HUES6 (cell line): ENCODE measurements at regions not wholly inside any gene's neighbourhood (a gene's known extent, or its start where the extent isn't known, plus 50 kb on each side); places are given as distances from the start of the nearest gene placed in this dataset.

Experiments
- H3K27ac ChIP-seq: 2 replicates; pipeline ENCODE4 v1.7.0; 2013; ENCODE audit warnings: low read depth, mild to moderate bottlenecking, low read length, inconsistent platforms
- H3K27me3 ChIP-seq: 2 replicates; pipeline ENCODE4 v1.6.1; 2013; ENCODE audit warnings: low read length; ENCODE audit not compliant: control insufficient read depth, insufficient read depth
- H3K36me3 ChIP-seq: 2 replicates; pipeline ENCODE4 v1.6.1; 2013; ENCODE audit warnings: low read length; ENCODE audit not compliant: control insufficient read depth, insufficient read depth
- H3K4me1 ChIP-seq: 2 replicates; pipeline ENCODE4 v1.6.1; 2013; ENCODE audit warnings: low read length; ENCODE audit not compliant: control insufficient read depth, insufficient read depth
- H3K4me3 ChIP-seq: 2 replicates; pipeline ENCODE4 v1.5.1; 2013; ENCODE audit warnings: low read depth, low read length
- H3K9ac ChIP-seq: one replicate; pipeline ENCODE4 v1.6.1; 2013; ENCODE audit warnings: mild to moderate bottlenecking, low read length
- H3K9me3 ChIP-seq: 2 replicates; pipeline ENCODE4 v1.6.1; 2013; ENCODE audit warnings: low read depth, low read length; ENCODE audit not compliant: control insufficient read depth, insufficient read depth

DNA sequence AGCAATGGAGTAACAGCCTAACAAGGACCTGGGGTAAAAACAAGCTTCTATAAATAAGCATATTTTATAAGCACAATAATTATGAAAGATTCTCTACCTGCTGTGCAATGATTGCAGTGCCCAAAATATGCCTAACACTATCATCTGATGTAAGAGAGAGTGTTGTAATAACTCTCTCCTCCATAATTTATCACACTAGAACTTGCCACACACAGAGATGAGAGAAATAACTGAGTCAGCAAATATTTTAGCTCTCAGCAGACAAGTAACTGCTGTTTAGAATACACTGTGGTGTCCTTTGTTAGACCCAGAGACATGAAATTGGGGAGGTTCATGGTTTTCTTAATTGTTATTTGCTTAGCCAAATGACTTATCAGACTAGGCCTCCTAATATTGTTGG lies 105.3 kb upstream of the ACP3 start:
- Histone ChIP-seq H3K27ac (no peak overlapping the region), H3K4me3 (no peak overlapping the region), H3K27me3 (peaks cover 78% of the 10 kb centered on the region), H3K36me3 (no peaks in the 10 kb centered on the region), H3K4me1 (peaks cover 2% of the 10 kb centered on the region; the same call in 1 of the 2 replicates), H3K9ac (no peak overlapping the region), H3K9me3 (no peaks in the 10 kb centered on the region)

DNA sequence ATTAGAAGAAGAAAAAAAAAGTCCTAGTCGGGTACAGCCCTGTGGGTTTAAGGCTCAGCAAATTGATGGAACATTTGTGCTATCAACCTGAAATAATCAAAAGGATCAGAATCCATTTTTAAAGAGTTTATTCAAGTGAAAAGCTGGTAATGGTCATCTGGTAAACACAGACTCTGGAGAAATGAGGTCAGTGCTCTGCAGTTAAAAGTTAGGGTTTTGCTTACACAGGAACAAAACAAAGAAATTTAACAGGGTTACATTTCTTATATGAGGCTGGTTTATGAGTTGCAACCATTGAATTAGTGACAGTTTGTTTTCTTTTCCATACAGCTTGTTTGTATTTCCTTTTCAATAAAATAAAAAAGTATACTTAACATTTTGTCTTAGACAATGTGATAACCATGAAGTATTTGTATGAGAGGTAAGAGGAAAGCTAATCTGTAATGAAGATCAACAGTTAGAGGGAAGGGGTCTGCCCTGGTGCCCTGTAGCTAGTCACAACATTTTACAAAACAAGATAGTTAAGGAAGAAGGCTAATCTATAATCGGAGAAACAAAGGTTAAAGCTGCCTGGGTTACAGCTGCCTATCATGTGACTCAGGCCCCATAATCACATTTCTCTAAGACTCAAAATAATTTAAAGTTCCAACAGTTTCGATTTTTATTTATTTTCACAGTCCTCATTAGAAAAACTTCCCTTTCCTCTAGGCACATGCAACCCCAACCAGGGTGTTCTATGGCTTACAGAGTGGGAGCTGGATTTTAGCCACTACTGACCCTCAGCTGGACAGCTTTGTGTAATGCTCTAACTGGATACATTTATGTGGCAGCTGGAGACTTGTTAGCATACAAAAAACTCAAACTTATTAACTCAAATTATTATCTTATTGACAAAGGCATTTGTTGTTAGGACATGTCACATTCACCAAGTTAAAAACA lies 98.1 kb upstream of the ACP3 start:
- H3K27ac ChIP-seq, result no peak overlapping the region
- H3K9ac ChIP-seq, result no peak overlapping the region
- H3K4me3 ChIP-seq, result no peak overlapping the region
- no peaks in the 10 kb centered on the region for H3K9me3 ChIP-seq
- H3K27me3 ChIP-seq, result peaks cover 7% of the 10 kb centered on the region
- H3K36me3 ChIP-seq, result no peaks in the 10 kb centered on the region
- peaks cover 9% of the 10 kb centered on the region; the same call in 1 of the 2 replicates for H3K4me1 ChIP-seq

DNA sequence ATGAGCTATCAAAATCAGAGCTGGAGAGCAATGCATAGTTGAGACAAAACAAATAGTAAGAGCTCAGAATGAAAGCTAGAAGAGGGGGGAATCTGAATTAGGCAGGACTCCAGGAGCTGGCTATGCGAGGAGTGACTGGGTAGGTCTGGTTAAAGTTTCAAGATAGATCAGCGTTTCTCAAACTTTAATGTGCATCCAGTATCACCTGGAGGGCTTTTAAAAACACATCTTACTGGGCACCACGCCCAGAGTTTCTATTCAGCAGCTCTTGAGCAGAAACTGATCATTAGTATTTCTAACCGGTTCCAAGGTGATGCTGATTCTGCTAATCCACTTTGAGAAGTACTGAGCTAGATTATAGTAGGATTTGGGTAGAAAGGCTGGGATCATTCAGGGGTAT lies 96.2 kb upstream of the ACP3 start:
- Histone ChIP-seq H3K4me1 (peaks cover 9% of the 10 kb centered on the region; the same call in 1 of the 2 replicates), H3K36me3 (no peaks in the 10 kb centered on the region), H3K27ac (no peak overlapping the region)

DNA sequence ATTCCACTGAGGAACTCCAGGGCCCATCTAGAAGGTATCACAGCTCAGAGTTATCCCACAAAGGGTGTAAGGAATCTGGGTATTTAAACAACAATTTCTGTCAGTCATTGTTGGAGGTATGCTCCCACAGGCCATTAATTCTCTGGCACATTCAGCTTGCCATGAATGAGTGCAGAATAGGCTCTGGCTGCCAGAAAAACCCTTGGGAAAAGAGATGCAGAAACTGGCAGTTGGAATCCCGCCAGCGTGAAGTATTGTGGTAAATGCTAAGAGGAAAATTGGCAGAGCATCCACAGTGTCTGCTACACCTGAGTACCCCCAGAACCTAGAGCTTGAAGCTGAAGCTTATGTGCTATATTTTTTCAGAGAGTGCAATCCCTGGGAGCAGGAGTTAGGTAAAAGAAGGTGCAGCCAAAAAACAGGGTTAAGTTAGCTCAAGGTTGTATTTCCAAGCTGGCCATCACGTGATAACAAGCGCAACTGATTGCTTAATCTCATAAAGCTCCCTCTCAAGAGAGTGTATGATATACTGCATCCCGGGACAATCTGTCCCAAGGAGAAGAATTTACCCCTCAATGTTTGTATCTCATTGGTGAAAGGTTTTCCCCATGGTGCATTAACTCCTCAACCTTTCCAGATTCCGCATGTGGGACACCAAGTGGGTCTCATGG lies 94.2 kb upstream of the ACP3 start:
- Histone ChIP-seq H3K36me3 (no peaks in the 10 kb centered on the region), H3K4me1 (peaks cover 6% of the 10 kb centered on the region; the same call in 1 of the 2 replicates), H3K27me3 (no peaks in the 10 kb centered on the region; the same call in 1 of the 2 replicates), H3K27ac (no peak overlapping the region), H3K9me3 (no peaks in the 10 kb centered on the region), H3K9ac (no peak overlapping the region), H3K4me3 (no peak overlapping the region)

More for the DNA sequence above, 96.2 kb upstream of the ACP3 start:
- Histone ChIP-seq H3K4me3 (no peak overlapping the region), H3K9me3 (no peaks in the 10 kb centered on the region), H3K27me3 (no peaks in the 10 kb centered on the region; the same call in 1 of the 2 replicates), H3K9ac (no peak overlapping the region)

DNA sequence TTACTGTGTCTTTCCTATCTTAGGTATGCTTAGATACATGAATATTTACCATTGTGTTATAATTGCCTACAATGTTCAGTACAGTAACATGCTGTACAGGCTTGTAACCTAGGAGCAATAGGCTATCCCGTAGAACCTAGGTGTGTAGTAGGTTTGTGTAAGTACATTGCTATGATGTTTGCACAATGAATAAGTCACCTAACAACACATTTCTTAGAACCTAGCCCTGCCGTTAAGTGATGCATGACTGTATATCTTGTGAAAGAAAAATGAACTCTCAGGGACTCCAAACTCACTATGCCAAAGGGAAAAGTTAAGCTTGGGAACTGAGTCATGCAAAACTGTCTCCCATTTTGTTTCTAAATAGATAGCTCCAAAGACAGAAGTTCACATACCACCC lies 91.5 kb upstream of the ACP3 start:
- Histone ChIP-seq H3K9me3 (no peaks in the 10 kb centered on the region), H3K4me3 (no peak overlapping the region), H3K27ac (no peak overlapping the region), H3K27me3 (no peaks in the 10 kb centered on the region), H3K36me3 (no peaks in the 10 kb centered on the region), H3K9ac (no peak overlapping the region), H3K4me1 (peaks cover 6% of the 10 kb centered on the region; the same call in 1 of the 2 replicates)

DNA sequence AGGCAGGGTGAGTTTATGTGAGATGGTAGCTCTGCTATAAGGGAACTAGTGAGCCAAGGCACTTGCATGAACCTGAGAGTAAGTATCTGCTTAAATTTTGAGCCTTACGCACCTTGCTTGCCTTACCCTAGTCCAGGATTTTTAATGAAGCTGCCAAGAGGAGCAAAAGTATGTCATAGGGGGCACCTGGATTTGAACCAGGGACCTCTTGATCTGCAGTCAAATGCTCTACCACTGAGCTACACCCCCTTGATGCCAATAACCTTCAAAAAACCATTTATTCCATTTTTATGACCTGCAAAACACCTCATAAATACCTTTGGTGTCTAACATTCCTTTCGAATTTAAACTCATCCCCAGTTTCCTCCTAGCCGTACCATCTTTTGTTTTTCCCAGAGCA lies 88.3 kb upstream of the ACP3 start:
- Histone ChIP-seq H3K36me3 (no peaks in the 10 kb centered on the region), H3K9me3 (no peaks in the 10 kb centered on the region), H3K27ac (no peak overlapping the region), H3K27me3 (no peaks in the 10 kb centered on the region), H3K9ac (no peak overlapping the region), H3K4me1 (peaks cover 4% of the 10 kb centered on the region; the same call in 1 of the 2 replicates), H3K4me3 (no peak overlapping the region)

DNA sequence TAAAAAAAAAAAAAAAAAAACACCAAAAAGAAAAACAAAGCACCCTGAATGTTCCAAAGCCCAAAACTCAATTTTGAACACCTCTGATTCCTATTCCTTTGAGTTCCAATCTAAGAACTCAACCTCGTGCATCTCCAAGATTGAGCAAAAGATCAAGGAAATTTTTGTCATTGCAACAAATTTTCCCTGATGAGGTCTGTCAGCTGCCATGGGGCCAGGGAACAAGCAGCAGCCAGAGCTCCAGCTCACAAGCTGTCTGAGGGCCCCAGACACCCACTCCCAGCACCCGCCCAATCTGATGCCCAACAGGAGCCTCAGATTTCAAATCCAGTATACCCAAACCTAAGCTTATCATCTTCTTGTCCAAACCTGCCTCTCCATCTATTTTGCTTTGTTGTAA lies 87.6 kb upstream of the ACP3 start:
- H3K9ac ChIP-seq, result no peak overlapping the region
- no peaks in the 10 kb centered on the region for H3K27me3 ChIP-seq
- no peaks in the 10 kb centered on the region for H3K36me3 ChIP-seq
- H3K4me1 ChIP-seq, result peaks cover 6% of the 10 kb centered on the region; the same call in 1 of the 2 replicates
- no peak overlapping the region for H3K4me3 ChIP-seq
- no peaks in the 10 kb centered on the region for H3K9me3 ChIP-seq
- no peak overlapping the region for H3K27ac ChIP-seq

DNA sequence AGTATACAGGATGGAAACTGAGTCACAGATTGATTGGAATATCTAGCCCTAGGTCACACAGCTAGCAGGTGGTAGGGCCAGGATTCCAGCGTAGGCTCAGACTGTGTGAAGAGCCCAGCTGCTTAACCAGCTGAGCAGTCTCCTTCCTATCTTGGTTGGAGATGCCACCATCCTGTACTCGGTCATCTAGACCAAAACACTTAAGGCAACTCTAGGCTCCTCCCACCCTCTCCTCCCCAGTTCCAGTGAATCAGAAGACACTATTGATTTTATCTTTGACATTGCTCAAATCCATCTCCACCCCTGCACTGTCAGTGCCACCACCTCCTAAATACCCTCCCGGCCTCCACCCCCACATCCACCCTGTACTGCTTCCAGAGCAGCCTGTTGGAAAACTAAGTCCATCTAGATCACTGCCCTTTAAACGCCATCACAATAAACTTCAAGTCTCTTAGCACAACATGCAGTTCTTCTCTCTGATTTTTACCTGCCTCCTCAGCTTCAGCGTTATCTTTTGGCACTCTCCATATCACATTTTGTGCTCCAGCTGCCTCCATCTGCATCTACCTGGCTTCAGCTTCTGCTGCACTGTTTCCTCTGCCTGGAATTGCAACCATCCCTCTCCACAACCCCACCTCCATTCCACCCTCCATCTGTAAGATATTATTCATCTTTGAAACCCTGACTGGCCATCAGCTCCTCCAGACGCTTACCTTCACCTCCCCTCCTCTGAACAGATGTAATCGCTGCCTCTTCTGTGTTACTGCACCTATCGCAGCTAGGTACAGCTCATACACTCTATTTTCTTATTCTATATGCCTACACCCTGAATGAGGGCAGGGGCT lies 86.8 kb upstream of the ACP3 start:
- H3K4me3 ChIP-seq, result no peak overlapping the region
- no peak overlapping the region for H3K27ac ChIP-seq
- H3K4me1 ChIP-seq, result peaks cover 6% of the 10 kb centered on the region; the same call in 1 of the 2 replicates
- no peaks in the 10 kb centered on the region for H3K27me3 ChIP-seq
- no peaks in the 10 kb centered on the region for H3K9me3 ChIP-seq
- no peaks in the 10 kb centered on the region for H3K36me3 ChIP-seq
- H3K9ac ChIP-seq, result no peak overlapping the region

DNA sequence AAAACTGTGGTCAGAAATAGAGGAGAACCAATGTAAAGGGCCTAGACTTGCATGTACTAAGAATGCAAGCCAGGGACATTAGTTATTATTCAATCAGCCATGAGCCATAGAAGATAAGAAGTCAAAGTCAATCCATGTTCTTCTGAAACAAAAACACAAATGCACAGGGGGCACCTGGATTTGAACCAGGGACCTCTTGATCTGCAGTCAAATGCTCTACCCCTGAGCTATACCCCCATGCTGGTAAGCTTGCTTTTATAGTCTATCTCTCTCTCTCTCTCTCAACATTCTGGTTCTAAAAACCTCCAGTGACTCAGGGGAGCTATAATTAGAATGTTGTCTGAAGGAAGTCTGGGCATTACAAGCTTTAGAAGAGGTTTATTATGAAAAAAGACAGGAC lies 85.6 kb upstream of the ACP3 start:
- Histone ChIP-seq H3K9me3 (no peaks in the 10 kb centered on the region), H3K27me3 (no peaks in the 10 kb centered on the region), H3K4me1 (peaks cover 6% of the 10 kb centered on the region; the same call in 1 of the 2 replicates), H3K9ac (no peak overlapping the region), H3K36me3 (no peaks in the 10 kb centered on the region), H3K27ac (no peak overlapping the region), H3K4me3 (no peak overlapping the region)

DNA sequence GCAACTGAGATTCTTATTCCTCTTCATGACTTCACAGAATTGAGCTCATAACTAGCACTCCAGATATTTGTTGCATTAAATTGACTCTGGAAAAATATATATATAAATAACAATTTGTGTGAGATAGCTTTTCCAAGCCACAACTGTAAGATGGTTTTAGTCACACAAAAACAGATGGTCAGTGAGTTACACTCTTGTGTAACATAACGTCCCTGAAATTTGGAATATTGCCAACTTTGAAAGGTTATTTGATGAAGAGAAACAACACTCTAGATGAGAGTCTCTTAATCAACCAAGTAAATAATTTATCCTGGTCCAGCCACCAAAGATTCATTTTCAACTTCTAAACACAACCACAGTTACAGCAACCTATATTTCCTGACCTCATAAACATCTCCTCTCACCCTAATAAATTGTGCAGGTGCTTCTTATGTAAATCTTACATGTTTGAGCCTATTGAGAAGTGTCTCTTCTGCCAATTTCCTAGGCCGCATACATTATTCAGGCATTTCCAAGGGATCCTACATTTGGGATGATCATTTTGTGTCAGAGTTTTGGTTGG lies 84.9 kb upstream of the ACP3 start:
- Histone ChIP-seq H3K4me1 (peaks cover 6% of the 10 kb centered on the region; the same call in 1 of the 2 replicates), H3K27me3 (no peaks in the 10 kb centered on the region), H3K9ac (no peak overlapping the region), H3K9me3 (no peaks in the 10 kb centered on the region), H3K4me3 (no peak overlapping the region), H3K36me3 (no peaks in the 10 kb centered on the region), H3K27ac (no peak overlapping the region)
